ENCODE measurements at regions not wholly inside any gene's neighbourhood (a gene's known extent, or its start where the extent isn't known, plus 50 kb on each side); places are given as distances from the start of the nearest gene placed in this dataset.
"Not testable (repeated sequence)": the region's sequence is repeated elsewhere in the genome, so short reads cannot be mapped to it uniquely, and the experiment has no call there.

GRCh38 chr21:9844106-9844505 is 677.3 kb upstream of the TPTE start:
- not testable (repeated sequence) for TF ChIP-seq CTCF (IDR thresholded peaks at IDR 0.05; ENCODE audit: insufficient read depth, low read length, poor library complexity, severe bottlenecking); EZH2phosphoT487 (conservative IDR thresholded peaks at IDR 0.05; ENCODE audit: low read length)
